Panc1 (cell line): ENCODE measurements at regions not wholly inside any gene's neighbourhood (a gene's known extent, or its start where the extent isn't known, plus 50 kb on each side); places are given as distances from the start of the nearest gene placed in this dataset.

Experiments
- SIN3A ChIP-seq: IDR thresholded peaks from 2 replicates; pipeline ENCODE4 v1.6.1; 2012; ENCODE audit warnings: low read depth, mild to moderate bottlenecking, low read length, moderate library complexity, borderline replicate concordance; ENCODE audit not compliant: insufficient read depth
- TF ChIP-seq, protein P1 (sequence below): fragments of 450-650 bp; IDR thresholded peaks from 2 replicates; pipeline ENCODE4 v1.5.1; 2017; ENCODE audit warnings: mild to moderate bottlenecking

DNA sequence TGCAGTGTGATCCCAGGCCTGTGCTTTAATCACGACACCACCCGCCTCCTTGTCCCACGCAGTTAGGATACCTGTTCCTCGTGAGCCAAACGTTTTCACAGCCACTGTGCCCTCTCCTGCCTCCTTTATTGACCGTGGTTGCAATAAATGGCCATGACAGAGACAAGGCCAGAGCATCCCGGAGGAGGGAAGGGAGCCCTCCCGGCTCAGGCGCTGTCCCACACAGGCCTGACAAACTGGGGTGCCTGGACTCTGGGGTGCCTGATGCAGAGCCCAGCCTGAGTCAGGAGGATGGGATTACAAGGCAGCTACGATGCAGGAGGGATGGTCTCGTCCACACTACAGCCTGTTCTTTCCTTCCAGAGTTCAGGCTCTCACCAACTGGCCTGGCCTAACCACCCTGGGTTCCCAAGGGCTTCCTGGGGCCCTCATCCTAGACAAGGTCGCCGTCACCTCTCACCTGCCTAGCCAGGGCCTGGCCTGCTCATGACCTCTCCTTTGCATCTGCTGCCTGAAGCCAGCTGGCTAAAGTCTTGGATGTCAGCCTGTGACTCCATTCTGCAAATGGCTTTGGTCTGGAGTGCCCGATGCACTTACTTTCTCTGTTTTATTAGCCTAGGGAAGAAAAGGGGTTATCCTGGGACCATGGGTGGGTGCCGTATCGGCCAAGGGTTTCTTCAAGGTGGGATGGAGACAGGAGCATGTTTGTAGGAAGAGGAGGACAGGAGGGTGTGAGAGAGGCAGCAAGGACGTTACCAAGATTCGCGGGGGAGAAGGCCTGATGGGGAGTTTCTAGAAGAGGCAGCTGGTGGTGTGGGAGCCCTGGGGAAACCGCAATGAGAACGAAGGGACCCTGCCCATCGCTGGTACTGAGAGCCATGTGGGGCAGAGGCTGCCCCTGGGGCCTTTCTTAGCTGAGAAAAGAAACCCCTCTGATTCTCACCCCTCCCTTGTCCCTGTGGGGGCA, 234.3 kb upstream of the TNRC6C start:
- TF ChIP-seq, protein P1, sequence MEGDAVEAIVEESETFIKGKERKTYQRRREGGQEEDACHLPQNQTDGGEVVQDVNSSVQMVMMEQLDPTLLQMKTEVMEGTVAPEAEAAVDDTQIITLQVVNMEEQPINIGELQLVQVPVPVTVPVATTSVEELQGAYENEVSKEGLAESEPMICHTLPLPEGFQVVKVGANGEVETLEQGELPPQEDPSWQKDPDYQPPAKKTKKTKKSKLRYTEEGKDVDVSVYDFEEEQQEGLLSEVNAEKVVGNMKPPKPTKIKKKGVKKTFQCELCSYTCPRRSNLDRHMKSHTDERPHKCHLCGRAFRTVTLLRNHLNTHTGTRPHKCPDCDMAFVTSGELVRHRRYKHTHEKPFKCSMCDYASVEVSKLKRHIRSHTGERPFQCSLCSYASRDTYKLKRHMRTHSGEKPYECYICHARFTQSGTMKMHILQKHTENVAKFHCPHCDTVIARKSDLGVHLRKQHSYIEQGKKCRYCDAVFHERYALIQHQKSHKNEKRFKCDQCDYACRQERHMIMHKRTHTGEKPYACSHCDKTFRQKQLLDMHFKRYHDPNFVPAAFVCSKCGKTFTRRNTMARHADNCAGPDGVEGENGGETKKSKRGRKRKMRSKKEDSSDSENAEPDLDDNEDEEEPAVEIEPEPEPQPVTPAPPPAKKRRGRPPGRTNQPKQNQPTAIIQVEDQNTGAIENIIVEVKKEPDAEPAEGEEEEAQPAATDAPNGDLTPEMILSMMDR = no peak
- no peak for TF ChIP-seq SIN3A
